ENCODE measurements at regions not wholly inside any gene's neighbourhood (a gene's known extent, or its start where the extent isn't known, plus 50 kb on each side); places are given as distances from the start of the nearest gene placed in this dataset.

DNA sequence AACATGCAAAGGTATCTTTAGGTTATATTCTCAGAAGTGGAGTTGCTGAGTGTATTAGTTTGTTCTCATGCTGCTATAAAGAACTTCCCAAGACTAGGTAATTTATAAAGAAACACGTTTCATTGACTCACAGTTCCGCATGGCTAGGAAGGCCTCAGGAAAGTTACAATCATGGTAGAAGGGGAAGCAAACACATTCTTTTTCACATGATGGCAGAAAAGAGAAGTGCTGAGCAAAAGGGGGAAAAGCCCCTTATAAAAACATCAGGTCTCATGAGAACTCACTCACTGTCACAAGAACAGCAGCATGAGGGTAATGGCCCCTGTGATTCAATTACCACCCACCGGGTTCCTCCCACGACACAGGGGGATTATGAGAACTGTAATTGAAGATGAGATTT is 163.6 kb upstream of the PRLR start:
- TF ChIP-seq CTCF (IDR thresholded peaks at IDR 0.05) = no peak
- no peak for TF ChIP-seq POLR2A (IDR thresholded peaks at IDR 0.05)
- TF ChIP-seq POLR2AphosphoS5 (IDR thresholded peaks at IDR 0.05) = no peak

All from breast epithelium (tissue), 3 donors.